ENCODE measurements at regions not wholly inside any gene's neighbourhood (a gene's known extent, or its start where the extent isn't known, plus 50 kb on each side); places are given as distances from the start of the nearest gene placed in this dataset.

DNA sequence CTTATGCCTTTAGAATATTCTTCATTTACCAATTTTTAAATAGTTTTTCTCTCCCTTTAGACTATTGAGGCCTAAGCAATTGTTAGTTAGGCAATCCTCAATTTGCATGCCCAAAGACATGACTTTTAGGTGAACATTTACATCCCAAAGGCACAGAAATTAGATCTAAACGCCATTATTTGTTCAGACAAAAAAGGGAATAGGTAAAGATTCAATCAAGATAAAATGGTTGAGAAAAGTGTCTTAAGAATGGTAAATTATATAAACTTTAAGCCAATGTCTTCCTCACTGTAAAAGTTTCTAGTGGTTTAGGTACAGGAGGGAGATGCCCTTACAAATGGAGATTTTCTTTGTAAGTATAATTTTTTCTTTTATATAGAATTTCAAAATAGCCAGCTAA, 50.2 kb upstream of the MME start:
- no peaks in the 10 kb centered on the region for H3K79me2 ChIP-seq (ENCODE audit: insufficient read depth, low read length)
- H3K27ac ChIP-seq (ENCODE audit: low read depth, low read length), result no peak overlapping the region
- no peak overlapping the region for H2AFZ ChIP-seq (ENCODE audit: low read length)
- no peaks in the 10 kb centered on the region for H4K20me1 ChIP-seq (ENCODE audit: insufficient read depth, low read length)
- no peaks in the 10 kb centered on the region for H3K9me3 ChIP-seq (ENCODE audit: low read depth, low read length)
- H3K4me2 ChIP-seq (ENCODE audit: insufficient read depth, low read length), result no peak overlapping the region
- no peaks in the 10 kb centered on the region for H3K27me3 ChIP-seq (ENCODE audit: insufficient read depth, low read length)
- H3K36me3 ChIP-seq (ENCODE audit: insufficient read depth, low read length), result no peaks in the 10 kb centered on the region
- H3K4me3 ChIP-seq (ENCODE audit: insufficient read depth, low read length), result no peak overlapping the region
- TF ChIP-seq, protein P1, sequence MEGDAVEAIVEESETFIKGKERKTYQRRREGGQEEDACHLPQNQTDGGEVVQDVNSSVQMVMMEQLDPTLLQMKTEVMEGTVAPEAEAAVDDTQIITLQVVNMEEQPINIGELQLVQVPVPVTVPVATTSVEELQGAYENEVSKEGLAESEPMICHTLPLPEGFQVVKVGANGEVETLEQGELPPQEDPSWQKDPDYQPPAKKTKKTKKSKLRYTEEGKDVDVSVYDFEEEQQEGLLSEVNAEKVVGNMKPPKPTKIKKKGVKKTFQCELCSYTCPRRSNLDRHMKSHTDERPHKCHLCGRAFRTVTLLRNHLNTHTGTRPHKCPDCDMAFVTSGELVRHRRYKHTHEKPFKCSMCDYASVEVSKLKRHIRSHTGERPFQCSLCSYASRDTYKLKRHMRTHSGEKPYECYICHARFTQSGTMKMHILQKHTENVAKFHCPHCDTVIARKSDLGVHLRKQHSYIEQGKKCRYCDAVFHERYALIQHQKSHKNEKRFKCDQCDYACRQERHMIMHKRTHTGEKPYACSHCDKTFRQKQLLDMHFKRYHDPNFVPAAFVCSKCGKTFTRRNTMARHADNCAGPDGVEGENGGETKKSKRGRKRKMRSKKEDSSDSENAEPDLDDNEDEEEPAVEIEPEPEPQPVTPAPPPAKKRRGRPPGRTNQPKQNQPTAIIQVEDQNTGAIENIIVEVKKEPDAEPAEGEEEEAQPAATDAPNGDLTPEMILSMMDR (IDR thresholded peaks at IDR 0.05; ENCODE audit: extremely low read depth, low read depth, low read length), result no peak
- peaks cover 28% of the 10 kb centered on the region for H3K4me1 ChIP-seq (ENCODE audit: insufficient read depth, low read length)
- no peak for DNase-seq (ENCODE audit: insufficient read length, low spot score, missing footprints)

DNA sequence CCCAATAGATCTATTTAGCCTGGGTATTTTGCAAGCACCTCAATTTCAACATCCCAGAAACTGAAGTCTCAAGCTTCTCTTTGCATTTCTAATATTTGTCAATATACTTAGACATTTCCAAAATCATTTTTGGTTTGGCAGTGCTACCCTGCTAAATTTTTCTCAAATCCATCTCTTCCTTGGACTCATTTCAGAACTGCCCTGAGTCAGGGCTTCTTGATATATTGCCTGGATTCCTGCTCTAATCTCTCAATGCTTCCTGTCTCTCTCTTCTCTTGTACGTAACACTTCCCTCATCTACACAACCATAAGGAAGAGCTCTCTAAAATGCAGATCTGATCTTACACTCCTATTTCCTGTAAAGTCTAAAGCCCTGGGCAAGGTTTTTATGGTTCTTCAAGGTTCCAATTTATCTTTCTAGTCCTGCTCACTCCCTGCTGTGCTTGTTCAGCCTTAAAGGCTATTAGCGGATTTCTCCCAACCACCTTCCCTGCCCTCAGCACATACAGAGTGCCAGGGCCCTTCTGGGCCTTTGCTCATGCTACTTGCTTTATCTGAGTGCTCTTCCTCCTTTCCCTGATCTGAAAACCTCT, 53.0 kb upstream of the MME start:
- no peak for DNase-seq (ENCODE audit: insufficient read length, low spot score, missing footprints)
- no peaks in the 10 kb centered on the region for H4K20me1 ChIP-seq (ENCODE audit: insufficient read depth, low read length)
- H3K27me3 ChIP-seq (ENCODE audit: insufficient read depth, low read length), result no peaks in the 10 kb centered on the region
- H2AFZ ChIP-seq (ENCODE audit: low read length), result peak overlapping the region; percentile 56
- TF ChIP-seq, protein P1 (IDR thresholded peaks at IDR 0.05; ENCODE audit: extremely low read depth, low read depth, low read length), result no peak
- H3K9me3 ChIP-seq (ENCODE audit: low read depth, low read length), result no peaks in the 10 kb centered on the region
- no peak overlapping the region for H3K4me2 ChIP-seq (ENCODE audit: insufficient read depth, low read length)
- H3K4me3 ChIP-seq (ENCODE audit: insufficient read depth, low read length), result no peak overlapping the region
- H3K27ac ChIP-seq (ENCODE audit: low read depth, low read length), result peak overlapping the region; percentile 9
- no peaks in the 10 kb centered on the region for H3K79me2 ChIP-seq (ENCODE audit: insufficient read depth, low read length)
- no peaks in the 10 kb centered on the region for H3K36me3 ChIP-seq (ENCODE audit: insufficient read depth, low read length)
- H3K4me1 ChIP-seq (ENCODE audit: insufficient read depth, low read length), result peaks cover 22% of the 10 kb centered on the region

DNA sequence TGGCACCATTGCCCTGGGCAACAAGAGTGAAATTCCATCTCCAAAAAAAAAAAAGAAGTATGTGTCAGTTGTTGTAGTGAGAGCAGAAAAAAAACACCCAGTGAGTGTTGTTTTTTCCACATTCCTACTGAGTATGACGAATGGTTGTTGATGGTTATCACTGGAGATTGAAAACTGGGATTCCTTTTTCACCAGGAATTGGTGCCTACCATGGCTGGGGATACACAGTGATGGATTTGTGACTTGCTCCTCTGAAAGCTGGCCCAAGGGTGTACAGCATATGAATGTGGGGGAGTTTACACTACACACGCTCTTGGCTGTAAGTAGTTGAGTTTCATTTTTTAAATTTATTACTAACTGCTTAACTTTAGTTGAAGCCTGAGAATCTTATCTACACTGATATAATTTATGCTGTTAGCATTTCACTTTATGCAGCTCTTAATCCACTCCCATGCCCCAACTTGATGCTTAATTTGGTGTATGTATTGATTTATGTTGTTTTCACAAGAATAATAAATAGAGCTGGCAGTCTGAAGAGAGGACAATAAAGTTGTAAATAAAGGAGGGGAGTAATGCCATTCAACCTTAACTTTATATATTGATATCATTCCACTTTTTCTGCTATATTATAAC, 56.0 kb upstream of the MME start:
- no peaks in the 10 kb centered on the region for H3K36me3 ChIP-seq (ENCODE audit: insufficient read depth, low read length)
- no peaks in the 10 kb centered on the region for H4K20me1 ChIP-seq (ENCODE audit: insufficient read depth, low read length)
- no peaks in the 10 kb centered on the region for H3K27me3 ChIP-seq (ENCODE audit: insufficient read depth, low read length)
- H3K4me2 ChIP-seq (ENCODE audit: insufficient read depth, low read length), result no peak overlapping the region
- no peaks in the 10 kb centered on the region for H3K9me3 ChIP-seq (ENCODE audit: low read depth, low read length)
- no peaks in the 10 kb centered on the region for H3K79me2 ChIP-seq (ENCODE audit: insufficient read depth, low read length)
- TF ChIP-seq, protein P1 (IDR thresholded peaks at IDR 0.05; ENCODE audit: extremely low read depth, low read depth, low read length), result no peak
- no peak overlapping the region for H2AFZ ChIP-seq (ENCODE audit: low read length)
- no peak for DNase-seq (ENCODE audit: insufficient read length, low spot score, missing footprints)
- H3K4me3 ChIP-seq (ENCODE audit: insufficient read depth, low read length), result no peak overlapping the region
- H3K4me1 ChIP-seq (ENCODE audit: insufficient read depth, low read length), result peaks cover 14% of the 10 kb centered on the region
- no peak overlapping the region for H3K27ac ChIP-seq (ENCODE audit: low read depth, low read length)

DNA sequence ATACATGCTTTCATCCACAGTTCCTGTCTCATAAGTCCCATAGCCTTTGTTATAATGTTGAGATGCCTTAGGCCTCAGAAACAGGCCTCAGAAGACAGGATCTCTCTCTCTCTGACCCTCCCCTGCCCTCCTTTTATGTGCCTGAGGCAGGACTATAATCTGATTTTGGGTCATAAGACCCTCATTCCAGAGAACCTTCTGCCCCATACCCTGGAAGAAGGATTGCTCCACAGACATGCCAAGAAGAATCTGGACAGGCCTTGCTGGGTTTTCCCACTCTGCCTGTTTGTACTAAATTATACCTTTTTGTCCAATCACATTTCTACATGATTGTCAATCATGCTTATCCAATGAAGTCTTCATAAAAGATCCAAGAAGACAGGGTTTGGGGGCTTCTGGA, 57.2 kb upstream of the MME start:
- Histone ChIP-seq H2AFZ (ENCODE audit: low read length) (no peak overlapping the region), H3K27ac (ENCODE audit: low read depth, low read length) (no peak overlapping the region), H3K36me3 (ENCODE audit: insufficient read depth, low read length) (no peaks in the 10 kb centered on the region), H3K4me2 (ENCODE audit: insufficient read depth, low read length) (no peak overlapping the region), H3K4me1 (ENCODE audit: insufficient read depth, low read length) (peaks cover 14% of the 10 kb centered on the region), H3K9me3 (ENCODE audit: low read depth, low read length) (no peaks in the 10 kb centered on the region), H4K20me1 (ENCODE audit: insufficient read depth, low read length) (no peaks in the 10 kb centered on the region), H3K27me3 (ENCODE audit: insufficient read depth, low read length) (no peaks in the 10 kb centered on the region), H3K79me2 (ENCODE audit: insufficient read depth, low read length) (no peaks in the 10 kb centered on the region), H3K4me3 (ENCODE audit: insufficient read depth, low read length) (no peak overlapping the region)
- DNase-seq (ENCODE audit: insufficient read length, low spot score, missing footprints), result no peak
- TF ChIP-seq, protein P1 (IDR thresholded peaks at IDR 0.05; ENCODE audit: extremely low read depth, low read depth, low read length), result no peak
